ENCODE measurements at regions not wholly inside any gene's neighbourhood (a gene's known extent, or its start where the extent isn't known, plus 50 kb on each side); places are given as distances from the start of the nearest gene placed in this dataset.

DNA sequence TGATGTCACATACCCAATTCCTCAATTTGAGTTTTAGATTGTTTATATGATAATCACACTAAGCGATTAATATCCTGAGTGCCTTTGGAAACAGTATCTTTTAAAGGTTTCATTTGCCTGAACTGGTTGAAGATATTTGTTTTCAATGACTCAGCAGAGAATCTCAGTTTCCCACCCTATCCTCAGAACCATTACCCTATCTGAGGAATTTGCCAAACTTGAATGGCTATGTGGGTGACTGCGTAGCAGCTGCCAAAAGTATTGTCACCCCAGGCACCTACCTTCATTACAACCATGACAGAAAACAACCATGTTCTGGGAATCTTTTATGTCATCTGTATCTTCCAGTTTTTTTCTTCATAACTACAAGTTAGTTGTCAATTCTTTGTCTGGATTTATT, 440.1 kb upstream of the NBEA start:
- DNase-seq (ENCODE audit: low spot score) = no peak
- WGBS, 2 donors (ENCODE audit: extremely low coverage in 2 of 2, insufficient read length in 2 of 2, insufficient replicate concordance in 1 of 2) = no CpG with 5 or more reads among the region's 2 CpGs
- H3K79me1 ChIP-seq (ENCODE audit: low read depth, low read length) = no peaks in the 10 kb centered on the region
- no peak overlapping the region for H3K14ac ChIP-seq (ENCODE audit: low read length)
- H3K4ac ChIP-seq (ENCODE audit: low read length) = no peak overlapping the region
- H3K27ac ChIP-seq (replicated peaks; ENCODE audit: low read length) = no peak overlapping the region
- no peak overlapping the region for H3K9ac ChIP-seq (ENCODE audit: low read depth, low read length, poor library complexity)
- H3K4me2 ChIP-seq (ENCODE audit: insufficient read depth, low read length, poor library complexity, severe bottlenecking) = no peak overlapping the region
- H3K18ac ChIP-seq (ENCODE audit: low read length) = no peak overlapping the region
- no peak overlapping the region for H2BK5ac ChIP-seq (ENCODE audit: low read length)
- H3K27me3 ChIP-seq (ENCODE audit: control insufficient read depth in 3 of 3, insufficient read depth in 3 of 3, low read depth in 1 of 3, low read length in 3 of 3) = no peaks in the 10 kb centered on the region
- H3K23ac ChIP-seq (ENCODE audit: low read depth, low read length, poor library complexity) = no peak overlapping the region
- H2BK120ac ChIP-seq (ENCODE audit: low read depth, low read length) = no peak overlapping the region
- no peak overlapping the region for H2AFZ ChIP-seq (ENCODE audit: low read length)
- H3K36me3 ChIP-seq (replicated peaks in 1 of 2; ENCODE audit: control insufficient read depth in 2 of 2, insufficient read depth in 2 of 2, low read length in 2 of 2) = no peaks in the 10 kb centered on the region
- H2BK12ac ChIP-seq (ENCODE audit: low read length) = no peak overlapping the region
- H4K91ac ChIP-seq (ENCODE audit: low read depth, low read length, poor library complexity) = no peak overlapping the region
- H3K9me3 ChIP-seq (replicated peaks in 1 of 2; ENCODE audit: control insufficient read depth in 2 of 2, insufficient read depth in 1 of 2, low read depth in 1 of 2, low read length in 2 of 2) = no peaks in the 10 kb centered on the region
- no peak overlapping the region for H4K8ac ChIP-seq (ENCODE audit: low read depth, low read length)
- no peak overlapping the region for H2BK15ac ChIP-seq (ENCODE audit: low read length)
- no peak overlapping the region for H3K4me3 ChIP-seq (ENCODE audit: low read length in 2 of 2)
- no peaks in the 10 kb centered on the region for H3K4me1 ChIP-seq (ENCODE audit: control insufficient read depth in 2 of 2, insufficient read depth in 1 of 2, low read depth in 1 of 2, low read length in 2 of 2)
- H2AK5ac ChIP-seq (ENCODE audit: low read depth, low read length) = no peak overlapping the region

DNA sequence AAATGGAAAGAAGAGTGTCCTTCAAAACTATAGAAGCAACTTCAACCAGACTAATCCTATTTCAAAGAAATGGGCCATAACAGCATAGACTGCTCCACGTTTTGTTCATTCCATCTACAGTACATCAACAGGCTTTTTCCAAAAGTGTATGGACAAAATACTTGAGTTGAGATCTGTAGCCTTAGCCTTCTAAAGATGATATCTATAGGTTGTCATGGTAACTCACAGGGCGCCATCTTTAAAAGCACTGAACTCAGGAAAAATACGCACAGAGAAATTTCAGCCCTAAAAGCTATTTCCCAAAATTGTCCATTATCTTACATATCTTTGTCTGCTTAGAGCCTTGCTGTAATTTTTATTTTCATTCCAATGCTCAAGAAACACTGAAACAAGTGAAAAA, 439.4 kb upstream of the NBEA start:
- Histone ChIP-seq H3K9me3 (replicated peaks in 1 of 2; ENCODE audit: control insufficient read depth in 2 of 2, insufficient read depth in 1 of 2, low read depth in 1 of 2, low read length in 2 of 2) (no peaks in the 10 kb centered on the region), H3K27ac (replicated peaks; ENCODE audit: low read length) (no peak overlapping the region), H3K23ac (ENCODE audit: low read depth, low read length, poor library complexity) (no peak overlapping the region), H3K27me3 (ENCODE audit: control insufficient read depth in 3 of 3, insufficient read depth in 3 of 3, low read depth in 1 of 3, low read length in 3 of 3) (no peaks in the 10 kb centered on the region), H3K9ac (ENCODE audit: low read depth, low read length, poor library complexity) (no peak overlapping the region), H2AFZ (ENCODE audit: low read length) (no peak overlapping the region), H3K18ac (ENCODE audit: low read length) (no peak overlapping the region), H2BK15ac (ENCODE audit: low read length) (no peak overlapping the region), H2BK5ac (ENCODE audit: low read length) (no peak overlapping the region), H3K79me1 (ENCODE audit: low read depth, low read length) (no peaks in the 10 kb centered on the region), H4K91ac (ENCODE audit: low read depth, low read length, poor library complexity) (no peak overlapping the region), H3K14ac (ENCODE audit: low read length) (no peak overlapping the region), H3K4ac (ENCODE audit: low read length) (no peak overlapping the region), H4K8ac (ENCODE audit: low read depth, low read length) (no peak overlapping the region), H2BK120ac (ENCODE audit: low read depth, low read length) (no peak overlapping the region), H3K4me2 (ENCODE audit: insufficient read depth, low read length, poor library complexity, severe bottlenecking) (no peak overlapping the region), H2AK5ac (ENCODE audit: low read depth, low read length) (no peak overlapping the region), H2BK12ac (ENCODE audit: low read length) (no peak overlapping the region), H3K4me1 (ENCODE audit: control insufficient read depth in 2 of 2, insufficient read depth in 1 of 2, low read depth in 1 of 2, low read length in 2 of 2) (no peaks in the 10 kb centered on the region), H3K4me3 (ENCODE audit: low read length in 2 of 2) (no peak overlapping the region), H3K36me3 (replicated peaks in 1 of 2; ENCODE audit: control insufficient read depth in 2 of 2, insufficient read depth in 2 of 2, low read length in 2 of 2) (no peaks in the 10 kb centered on the region)
- no CpG with 5 or more reads among the region's 3 CpGs for WGBS, 2 donors (ENCODE audit: extremely low coverage in 2 of 2, insufficient read length in 2 of 2, insufficient replicate concordance in 1 of 2)
- DNase-seq (ENCODE audit: low spot score) = no peak

GRCh38 chr13:34506796-34507195, 435.3 kb upstream of the NBEA start:
- H2BK12ac ChIP-seq (ENCODE audit: low read length) = no peak overlapping the region

GRCh38 chr13:34507630-34508029, 434.4 kb upstream of the NBEA start:
- Histone ChIP-seq H4K8ac (ENCODE audit: low read depth, low read length) (no peak overlapping the region), H3K27me3 (ENCODE audit: control insufficient read depth in 3 of 3, insufficient read depth in 3 of 3, low read depth in 1 of 3, low read length in 3 of 3) (no peaks in the 10 kb centered on the region), H3K27ac (replicated peaks; ENCODE audit: low read length) (no peak overlapping the region), H3K4ac (ENCODE audit: low read length) (no peak overlapping the region), H3K4me1 (ENCODE audit: control insufficient read depth in 2 of 2, insufficient read depth in 1 of 2, low read depth in 1 of 2, low read length in 2 of 2) (no peaks in the 10 kb centered on the region), H4K91ac (ENCODE audit: low read depth, low read length, poor library complexity) (no peak overlapping the region), H3K14ac (ENCODE audit: low read length) (no peak overlapping the region), H2AK5ac (ENCODE audit: low read depth, low read length) (no peak overlapping the region), H3K36me3 (replicated peaks in 1 of 2; ENCODE audit: control insufficient read depth in 2 of 2, insufficient read depth in 2 of 2, low read length in 2 of 2) (no peaks in the 10 kb centered on the region), H3K4me2 (ENCODE audit: insufficient read depth, low read length, poor library complexity, severe bottlenecking) (no peak overlapping the region), H2BK120ac (ENCODE audit: low read depth, low read length) (no peak overlapping the region), H3K18ac (ENCODE audit: low read length) (no peak overlapping the region), H3K23ac (ENCODE audit: low read depth, low read length, poor library complexity) (no peak overlapping the region), H3K9me3 (replicated peaks in 1 of 2; ENCODE audit: control insufficient read depth in 2 of 2, insufficient read depth in 1 of 2, low read depth in 1 of 2, low read length in 2 of 2) (no peaks in the 10 kb centered on the region), H2BK5ac (ENCODE audit: low read length) (no peak overlapping the region), H3K4me3 (ENCODE audit: low read length in 2 of 2) (no peak overlapping the region), H2BK15ac (ENCODE audit: low read length) (no peak overlapping the region), H3K79me1 (ENCODE audit: low read depth, low read length) (no peaks in the 10 kb centered on the region), H2AFZ (ENCODE audit: low read length) (no peak overlapping the region), H3K9ac (ENCODE audit: low read depth, low read length, poor library complexity) (no peak overlapping the region), H2BK12ac (ENCODE audit: low read length) (no peak overlapping the region)
- no peak for DNase-seq (ENCODE audit: low spot score)
- WGBS, 2 donors (ENCODE audit: extremely low coverage in 2 of 2, insufficient read length in 2 of 2, insufficient replicate concordance in 1 of 2) = no CpG with 5 or more reads among the region's 4 CpGs

More at GRCh38 chr13:34506796-34507195, 435.3 kb upstream of the NBEA start:
- Histone ChIP-seq H2BK120ac (ENCODE audit: low read depth, low read length) (no peak overlapping the region), H3K36me3 (replicated peaks in 1 of 2; ENCODE audit: control insufficient read depth in 2 of 2, insufficient read depth in 2 of 2, low read length in 2 of 2) (no peaks in the 10 kb centered on the region), H3K14ac (ENCODE audit: low read length) (no peak overlapping the region), H3K18ac (ENCODE audit: low read length) (no peak overlapping the region), H3K79me1 (ENCODE audit: low read depth, low read length) (no peaks in the 10 kb centered on the region), H2BK5ac (ENCODE audit: low read length) (no peak overlapping the region), H2AK5ac (ENCODE audit: low read depth, low read length) (no peak overlapping the region), H3K9ac (ENCODE audit: low read depth, low read length, poor library complexity) (no peak overlapping the region), H4K91ac (ENCODE audit: low read depth, low read length, poor library complexity) (no peak overlapping the region), H3K4ac (ENCODE audit: low read length) (no peak overlapping the region), H3K4me3 (ENCODE audit: low read length in 2 of 2) (no peak overlapping the region), H2BK15ac (ENCODE audit: low read length) (no peak overlapping the region), H3K4me2 (ENCODE audit: insufficient read depth, low read length, poor library complexity, severe bottlenecking) (no peak overlapping the region), H3K23ac (ENCODE audit: low read depth, low read length, poor library complexity) (no peak overlapping the region), H3K4me1 (ENCODE audit: control insufficient read depth in 2 of 2, insufficient read depth in 1 of 2, low read depth in 1 of 2, low read length in 2 of 2) (no peaks in the 10 kb centered on the region), H4K8ac (ENCODE audit: low read depth, low read length) (no peak overlapping the region), H2AFZ (ENCODE audit: low read length) (no peak overlapping the region), H3K27me3 (ENCODE audit: control insufficient read depth in 3 of 3, insufficient read depth in 3 of 3, low read depth in 1 of 3, low read length in 3 of 3) (no peaks in the 10 kb centered on the region), H3K9me3 (replicated peaks in 1 of 2; ENCODE audit: control insufficient read depth in 2 of 2, insufficient read depth in 1 of 2, low read depth in 1 of 2, low read length in 2 of 2) (no peaks in the 10 kb centered on the region), H3K27ac (replicated peaks; ENCODE audit: low read length) (peak overlapping the region; percentile 14)
- DNase-seq (ENCODE audit: low spot score) = no peak
- no CpG with 5 or more reads among the region's 3 CpGs for WGBS, 2 donors (ENCODE audit: extremely low coverage in 2 of 2, insufficient read length in 2 of 2, insufficient replicate concordance in 1 of 2)

All from neuronal stem cell (in vitro differentiated cells).